Heart left ventricle (tissue), 13 donors: ENCODE measurements at regions not wholly inside any gene's neighbourhood (a gene's known extent, or its start where the extent isn't known, plus 50 kb on each side); places are given as distances from the start of the nearest gene placed in this dataset.

Experiments used
- CTCF ChIP-seq, 12 donors: fragments of 200-600 bp; sonication (generic) in 4 of 12; IDR thresholded peaks; one replicate each; pipeline versions ENCODE4 v1.5.0 to v1.8.0; 2018 to 2022; ENCODE audit warnings: antibody characterized with exemption in 12 of 12, mild to moderate bottlenecking in 5 of 12
- POLR2A ChIP-seq, 2 donors: fragments of 450-650 bp; IDR thresholded peaks; one replicate each; pipeline ENCODE4 v1.6.1; 2017; ENCODE audit warnings: antibody characterized with exemption in 2 of 2, mild to moderate bottlenecking in 2 of 2, moderate library complexity in 2 of 2
- donor health status: ischemic (EF 13 %, LVEDD 7.1; RV severe dilation, severe dysfunction).
- donor health status: DM: no; HTN: yes; CAD: no.
- donor health status: DM: no; HTN: no; CAD: no.
- donor health status: ischemic (EF 25% LVEDD 6.9; RV normal size, moderate dysfunction).
- donor health status: ischemic (EF 25% LVEDD 5.7; RV mildly dilated, moderate dysfunction).
- donor health status: ischemic (EF 35%, LVEDD 5.7; RV mildly dilated, moderate dysfunction).
- donor health status: nonischemic (EF 11% LVEDD 7.7; RV severe dilation, severe dysfunction).
- donor health status: DM: yes; HTN: yes; CAD: no.
- donor health status: PGD.
- donor health status: ischemic (EF 29% LVEDD 5.4; RV normal size, mild dysfunction).
- donor health status: nonischemic (EF 23%, LVEDD 6.1; RV moderate dilation, normal function).

GRCh38 chr7:41612386-41612785 is 90.5 kb downstream of the INHBA start:
- TF ChIP-seq CTCF (IDR thresholded peaks at IDR 0.05) (no peak), POLR2A (IDR thresholded peaks at IDR 0.05) (no peak)
